Keratinocyte (primary cell): ENCODE measurements at regions not wholly inside any gene's neighbourhood (a gene's known extent, or its start where the extent isn't known, plus 50 kb on each side); places are given as distances from the start of the nearest gene placed in this dataset.

ENCODE experiments used
- CTCF ChIP-seq, 3 experiments: IDR thresholded peaks in 1 of 3; conservative IDR thresholded peaks in 1 of 3; optimal IDR thresholded peaks in 1 of 3; 2 replicates in 2 of 3; 3 replicates in 1 of 3; pipeline versions ENCODE3 to v1.5.1; 2011; ENCODE audit warnings: low read length in 3 of 3, mild to moderate bottlenecking in 3 of 3, moderate library complexity in 2 of 3, control low read depth in 1 of 3, inconsistent platforms in 1 of 3; ENCODE audit not compliant: insufficient read depth in 2 of 3; ENCODE audit errors: extremely low read depth in 1 of 3
- EZH2 ChIP-seq: IDR thresholded peaks from one replicate; pipeline ENCODE4 v1.6.1; 2012; ENCODE audit warnings: inconsistent platforms, mild to moderate bottlenecking, low read length, moderate library complexity

DNA sequence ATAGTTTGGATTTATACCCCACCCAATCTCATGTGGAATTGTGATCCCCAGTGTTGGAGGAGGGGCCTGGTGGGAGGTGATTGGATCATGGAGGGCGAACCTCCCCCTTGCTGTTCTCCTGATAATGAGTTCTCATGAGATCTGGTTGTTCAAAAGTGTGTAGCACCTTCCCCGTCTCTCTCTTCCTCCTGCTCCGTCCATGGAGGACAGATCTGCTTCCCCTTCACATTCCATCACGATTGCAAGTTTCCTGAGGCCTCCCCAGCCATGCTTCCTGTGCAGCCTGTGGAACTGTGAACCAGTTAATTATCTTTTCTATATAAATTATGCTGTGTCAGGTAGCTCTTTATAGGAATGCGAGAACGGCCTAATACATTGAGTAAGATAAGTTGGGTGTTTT, 518.8 kb upstream of the LCORL start:
- no peak for TF ChIP-seq EZH2
- no peak for TF ChIP-seq CTCF (optimal IDR thresholded peaks at IDR 0.05 in 1 of 3, IDR thresholded peaks at IDR 0.05 in 1 of 3, conservative IDR thresholded peaks at IDR 0.05 in 1 of 3; ENCODE audit: extremely low read depth in 1 of 3, insufficient read depth in 2 of 3, low read length in 3 of 3)
